ENCODE measurements at regions not wholly inside any gene's neighbourhood (a gene's known extent, or its start where the extent isn't known, plus 50 kb on each side); places are given as distances from the start of the nearest gene placed in this dataset.

- TF ChIP-seq EZH2phosphoT487 (conservative IDR thresholded peaks at IDR 0.05; ENCODE audit: low read length) (no peak), CTCF (IDR thresholded peaks at IDR 0.05; ENCODE audit: insufficient read depth, low read length, poor library complexity, severe bottlenecking) (no peak)
- Histone ChIP-seq H3K9me2 (replicated peaks; ENCODE audit: insufficient read depth, low read length) (no peaks in the 10 kb centered on the region), H2AFZ (ENCODE audit: low read depth, low read length, severe bottlenecking) (no peak overlapping the region), H3K9me3 (ENCODE audit: insufficient read depth, low read length) (no peaks in the 10 kb centered on the region), H3K27ac (ENCODE audit: low read depth, low read length) (no peak overlapping the region), H3K4me3 (ENCODE audit: insufficient read depth, low read length, poor library complexity, severe bottlenecking) (no peak overlapping the region), H3K27me3 (ENCODE audit: low read length) (0 out of 2 replicates have a peak, but pooled peaks cover 4% of the 10 kb centered on the region), H3K9ac (ENCODE audit: low read length) (no peak overlapping the region), H3K36me3 (ENCODE audit: low read length) (no peaks in the 10 kb centered on the region), H3F3A (ENCODE audit: insufficient read depth) (no peaks in the 10 kb centered on the region), H3K79me2 (ENCODE audit: insufficient read depth, low read length) (no peaks in the 10 kb centered on the region), H3K4me2 (ENCODE audit: low read depth, low read length, poor library complexity, severe bottlenecking) (no peak overlapping the region), H4K20me1 (ENCODE audit: low read depth, low read length) (no peaks in the 10 kb centered on the region)
Observed at GRCh38 chr5:2029206-2029605, 146.5 kb upstream of the IRX4 start.

GRCh38 chr5:2027790-2028189 is 145.1 kb upstream of the IRX4 start:
- no peak for TF ChIP-seq EZH2phosphoT487 (conservative IDR thresholded peaks at IDR 0.05; ENCODE audit: low read length)
- TF ChIP-seq CTCF (IDR thresholded peaks at IDR 0.05; ENCODE audit: insufficient read depth, low read length, poor library complexity, severe bottlenecking), result no peak
- no peak overlapping the region for H3K4me3 ChIP-seq (ENCODE audit: insufficient read depth, low read length, poor library complexity, severe bottlenecking)
- H3K79me2 ChIP-seq (ENCODE audit: insufficient read depth, low read length), result no peaks in the 10 kb centered on the region
- no peaks in the 10 kb centered on the region for H3K9me3 ChIP-seq (ENCODE audit: insufficient read depth, low read length)
- H2AFZ ChIP-seq (ENCODE audit: low read depth, low read length, severe bottlenecking), result no peak overlapping the region
- H3K4me2 ChIP-seq (ENCODE audit: low read depth, low read length, poor library complexity, severe bottlenecking), result no peak overlapping the region
- H3K9me2 ChIP-seq (replicated peaks; ENCODE audit: insufficient read depth, low read length), result no peaks in the 10 kb centered on the region
- H3K36me3 ChIP-seq (ENCODE audit: low read length), result no peaks in the 10 kb centered on the region
- no peaks in the 10 kb centered on the region for H4K20me1 ChIP-seq (ENCODE audit: low read depth, low read length)
- H3F3A ChIP-seq (ENCODE audit: insufficient read depth), result no peaks in the 10 kb centered on the region
- H3K9ac ChIP-seq (ENCODE audit: low read length), result no peak overlapping the region
- H3K27ac ChIP-seq (ENCODE audit: low read depth, low read length), result no peak overlapping the region
- 0 out of 2 replicates have a peak, but pooled peaks cover 4% of the 10 kb centered on the region for H3K27me3 ChIP-seq (ENCODE audit: low read length)

- Histone ChIP-seq H3K9me2 (replicated peaks; ENCODE audit: insufficient read depth, low read length) (no peaks in the 10 kb centered on the region), H3K79me2 (ENCODE audit: insufficient read depth, low read length) (no peaks in the 10 kb centered on the region), H3F3A (ENCODE audit: insufficient read depth) (no peaks in the 10 kb centered on the region), H3K27me3 (ENCODE audit: low read length) (no peaks in the 10 kb centered on the region), H3K4me3 (ENCODE audit: insufficient read depth, low read length, poor library complexity, severe bottlenecking) (no peak overlapping the region), H4K20me1 (ENCODE audit: low read depth, low read length) (no peaks in the 10 kb centered on the region), H3K9me3 (ENCODE audit: insufficient read depth, low read length) (no peaks in the 10 kb centered on the region), H2AFZ (ENCODE audit: low read depth, low read length, severe bottlenecking) (no peak overlapping the region), H3K36me3 (ENCODE audit: low read length) (no peaks in the 10 kb centered on the region), H3K4me2 (ENCODE audit: low read depth, low read length, poor library complexity, severe bottlenecking) (no peak overlapping the region), H3K27ac (ENCODE audit: low read depth, low read length) (no peak overlapping the region), H3K9ac (ENCODE audit: low read length) (no peak overlapping the region)
- TF ChIP-seq EZH2phosphoT487 (conservative IDR thresholded peaks at IDR 0.05; ENCODE audit: low read length), result no peak
- no peak for TF ChIP-seq CTCF (IDR thresholded peaks at IDR 0.05; ENCODE audit: insufficient read depth, low read length, poor library complexity, severe bottlenecking)
Observed at GRCh38 chr5:2024986-2025721, 142.4 kb upstream of the IRX4 start.
